NCI-H2196 (cell line): ENCODE measurements at regions not wholly inside any gene's neighbourhood (a gene's known extent, or its start where the extent isn't known, plus 50 kb on each side); places are given as distances from the start of the nearest gene placed in this dataset.
"Not testable (repeated sequence)": the region's sequence is repeated elsewhere in the genome, so short reads cannot be mapped to it uniquely, and the experiment has no call there.

Experiments
- DNase-seq: peaks from one replicate; lab custom pipeline; 2025; ENCODE audit not compliant: unreplicated experiment; lab: John Stamatoyannopoulos, UW

DNA sequence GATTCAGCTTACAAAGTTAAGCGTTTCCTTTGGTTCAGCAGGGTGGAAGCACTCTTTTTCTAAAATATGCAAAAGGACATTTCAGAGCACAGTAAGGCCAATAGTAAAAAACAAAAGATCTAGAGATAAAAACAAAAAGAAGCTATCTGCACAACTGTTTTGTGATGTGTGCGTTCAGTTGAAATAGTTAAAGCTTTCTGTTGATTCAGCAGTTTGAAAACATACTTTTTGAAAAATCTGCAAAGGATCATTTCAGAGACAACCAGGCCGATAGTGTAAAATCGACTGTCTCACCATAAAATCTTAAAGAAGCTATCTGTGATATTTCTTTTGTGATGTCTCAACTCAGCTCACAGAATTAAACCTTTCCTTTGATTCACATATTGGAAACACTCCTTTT, 300.0 kb upstream of the ALG10B start:
- no peak for DNase-seq

DNA sequence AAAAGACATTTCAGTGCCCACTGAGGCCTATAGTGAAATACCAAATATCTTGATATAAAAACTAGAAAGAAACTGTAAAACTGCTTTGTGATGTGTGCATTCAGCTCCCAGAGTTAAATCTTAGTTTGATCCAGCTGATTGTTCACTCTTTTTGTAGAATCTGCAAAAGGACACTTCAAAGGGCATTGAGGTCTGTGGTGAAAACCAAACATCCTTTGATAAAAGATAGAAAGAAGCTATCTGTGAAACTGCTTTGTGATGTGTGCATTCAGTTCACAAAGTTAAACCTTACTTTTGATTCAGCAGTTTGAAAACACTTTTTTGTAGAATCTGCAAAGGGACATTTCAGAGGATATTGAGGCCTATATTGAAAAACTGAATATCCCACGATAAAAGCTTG, 290.7 kb upstream of the ALG10B start:
- DNase-seq: no peak

DNA sequence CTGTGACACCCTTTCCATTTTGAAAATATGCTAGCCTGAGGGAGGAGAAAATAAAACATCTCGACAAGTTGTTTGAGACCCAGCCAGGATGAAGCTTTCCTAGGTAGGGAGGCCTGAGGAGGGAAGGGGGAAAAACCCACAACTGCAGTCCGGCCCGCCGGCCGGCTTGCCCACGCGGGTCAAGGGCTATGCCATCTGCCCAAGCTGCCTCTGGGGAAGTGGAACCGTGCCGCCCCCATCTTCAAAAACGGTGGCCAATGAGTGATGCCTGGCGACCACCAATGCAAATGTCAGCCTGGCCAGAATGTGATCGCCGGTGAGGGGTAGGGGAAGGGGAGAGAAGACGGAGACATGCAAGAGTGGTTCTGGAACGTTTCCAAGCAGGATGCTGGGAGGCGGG, 263.5 kb upstream of the ALG10B start:
- DNase-seq: no peak

DNA sequence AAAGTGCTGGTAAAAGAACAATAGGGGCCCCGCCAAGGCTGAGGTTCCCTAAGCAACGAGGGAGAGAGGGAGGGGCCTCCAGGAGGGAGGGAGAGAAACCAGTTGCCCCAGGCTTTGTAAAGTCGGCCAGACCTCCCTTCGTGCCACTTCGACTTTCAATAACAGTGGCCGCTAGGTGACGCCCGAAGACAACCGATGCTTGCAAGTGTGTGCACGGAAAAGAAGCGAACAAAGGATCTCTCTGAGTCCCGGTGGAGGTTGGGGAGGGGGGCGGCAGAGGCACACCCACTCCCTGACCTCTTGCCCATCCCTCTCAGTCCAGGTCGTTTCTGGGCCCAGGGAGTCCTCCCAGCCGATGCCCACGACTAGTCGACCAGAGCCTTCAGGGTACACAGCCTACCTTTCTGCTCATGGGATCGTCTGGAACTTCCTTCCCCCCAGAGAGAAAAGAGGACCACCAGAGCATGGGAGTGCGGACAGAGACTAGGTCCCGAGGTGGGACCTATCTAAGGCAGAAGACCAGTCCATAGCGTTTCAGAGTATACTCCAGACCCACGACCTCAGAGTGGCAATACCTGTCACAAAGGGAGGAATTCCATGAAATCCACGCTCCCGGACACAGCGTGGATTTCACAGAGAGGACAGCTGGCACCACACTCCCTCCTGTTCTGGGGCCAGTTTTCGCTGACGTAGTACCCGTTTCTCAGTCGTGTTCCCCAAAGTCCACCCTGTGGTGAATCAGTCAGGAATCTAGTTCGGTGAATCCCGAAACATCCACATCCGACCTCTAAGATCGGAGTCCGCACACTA, 262.7 kb upstream of the ALG10B start:
- no peak for DNase-seq

DNA sequence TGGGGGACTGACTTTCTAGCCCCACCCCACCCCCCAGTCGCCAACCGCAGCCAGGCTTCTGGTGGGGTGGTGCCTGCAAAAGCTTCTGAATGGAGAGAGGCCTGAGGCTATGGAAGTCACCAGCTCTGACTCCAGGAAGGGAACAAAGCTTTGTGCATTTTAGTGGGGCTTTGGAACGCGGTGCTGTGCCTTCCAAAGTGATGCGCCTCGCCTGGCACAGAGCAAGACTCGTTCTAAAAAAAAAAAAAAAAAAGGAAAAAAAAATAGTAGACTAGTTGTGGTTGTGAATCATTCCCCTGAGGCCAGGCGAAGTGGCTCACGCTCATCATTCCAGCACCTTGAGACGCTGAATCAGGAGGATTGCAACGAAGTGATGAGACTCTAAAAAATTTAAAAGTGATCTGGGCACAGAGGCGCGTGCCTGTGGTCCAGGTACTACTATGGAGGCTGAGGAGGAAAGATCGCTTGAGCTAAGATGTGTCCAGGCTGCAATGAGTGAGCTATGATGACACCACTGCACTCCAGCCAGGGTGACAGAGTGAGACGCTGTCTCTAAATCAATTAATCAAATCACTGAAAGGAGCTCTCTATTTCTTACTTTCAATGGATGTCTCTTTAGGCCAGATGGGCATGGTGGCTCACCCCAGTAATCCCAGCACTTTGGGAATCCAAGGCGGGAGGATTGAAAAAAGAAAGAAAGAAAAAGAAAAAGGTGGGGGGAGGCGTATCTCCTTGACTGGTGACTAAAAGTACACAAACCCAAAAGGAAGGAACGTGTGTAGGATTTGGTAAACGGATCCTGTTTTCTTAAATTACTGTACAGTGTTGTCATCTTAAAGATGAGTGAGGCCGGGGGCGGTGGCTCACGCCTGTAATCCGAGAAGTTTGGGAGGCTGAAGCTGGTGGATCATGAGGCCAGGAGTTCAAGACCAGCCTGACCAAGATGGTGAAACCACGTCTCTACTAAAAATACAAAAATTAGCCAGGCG, 259.6 kb upstream of the ALG10B start:
- no peak for DNase-seq

DNA sequence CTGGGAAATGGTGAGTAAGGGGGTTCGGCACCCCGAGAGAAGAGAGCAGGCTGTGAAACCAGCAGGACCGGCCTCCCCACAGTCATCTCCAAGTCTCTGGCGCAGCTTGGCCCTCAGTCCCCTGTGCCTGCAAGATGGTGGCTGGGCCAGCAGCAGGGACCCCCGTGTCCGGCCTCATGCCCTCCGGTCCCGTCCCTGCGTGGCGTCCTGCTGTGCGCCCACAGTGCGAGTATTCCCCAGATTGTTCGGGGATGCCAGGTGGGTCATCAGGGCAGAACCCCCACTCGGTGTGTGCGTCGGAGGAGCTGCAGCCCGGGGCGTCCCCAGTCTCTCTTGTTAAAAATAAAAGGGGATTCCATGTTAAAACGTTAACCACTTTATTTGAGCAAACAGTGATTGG, 216.9 kb upstream of the ALG10B start:
- DNase-seq: no peak

GRCh38 chr12:38101753-38102152, 214.8 kb upstream of the ALG10B start:
- DNase-seq: no peak

DNA sequence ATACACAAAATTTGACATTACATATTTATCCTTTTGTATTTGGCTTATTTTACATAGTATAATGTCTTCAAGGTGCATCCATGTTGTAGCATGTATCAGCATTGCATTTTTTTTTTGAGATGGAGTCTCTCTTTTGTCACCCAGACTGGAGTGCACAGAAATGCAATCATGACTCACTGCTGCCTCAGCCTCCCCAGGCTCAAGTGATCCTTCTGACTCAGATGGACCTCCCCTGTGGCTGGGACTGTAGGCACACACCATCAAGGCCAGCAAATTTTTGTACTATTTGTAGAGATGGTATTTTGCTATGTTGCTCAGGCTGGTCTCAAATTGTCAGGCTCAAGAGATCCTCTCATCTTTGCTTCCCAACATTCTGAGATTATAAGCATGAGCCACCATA, 214.4 kb upstream of the ALG10B start:
- DNase-seq: no peak

DNA sequence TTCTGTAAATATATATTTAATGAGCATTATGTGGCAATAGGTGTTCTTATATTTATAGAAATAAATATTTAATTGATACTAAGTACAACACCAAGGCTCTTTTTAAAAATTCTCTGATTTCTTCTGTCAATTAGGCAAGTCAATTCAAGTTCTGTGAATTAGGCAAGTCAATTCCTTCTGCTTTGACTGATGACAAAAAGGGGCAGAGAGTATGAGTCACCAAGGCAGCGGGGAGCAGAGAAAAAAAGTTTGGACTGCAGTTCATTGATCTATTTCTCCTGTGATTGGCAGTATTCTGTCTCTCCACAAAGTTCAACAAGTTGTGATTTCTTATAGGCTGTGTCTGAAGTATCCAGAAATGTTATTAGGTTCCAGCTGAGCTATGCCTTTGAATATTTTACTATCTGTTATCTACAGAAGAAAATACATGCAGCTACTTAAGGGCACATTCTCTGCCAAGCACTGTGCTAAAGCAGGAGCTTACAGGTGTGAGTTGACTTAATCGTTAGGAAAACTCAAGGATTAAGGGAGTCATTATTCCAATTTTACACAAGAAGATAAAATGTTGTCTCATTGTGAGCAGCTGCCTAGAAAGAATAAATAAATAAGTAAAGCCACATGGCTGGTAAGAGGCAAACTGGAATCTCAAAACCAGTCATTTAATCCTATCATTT, 206.4 kb upstream of the ALG10B start:
- DNase-seq: no peak

- no peak for DNase-seq
These were observed 202.6 kb upstream of the ALG10B start for GRCh38 chr12:38113991-38114390.

- no peak for DNase-seq
These were observed 199.6 kb upstream of the ALG10B start for GRCh38 chr12:38116968-38117367.

DNA sequence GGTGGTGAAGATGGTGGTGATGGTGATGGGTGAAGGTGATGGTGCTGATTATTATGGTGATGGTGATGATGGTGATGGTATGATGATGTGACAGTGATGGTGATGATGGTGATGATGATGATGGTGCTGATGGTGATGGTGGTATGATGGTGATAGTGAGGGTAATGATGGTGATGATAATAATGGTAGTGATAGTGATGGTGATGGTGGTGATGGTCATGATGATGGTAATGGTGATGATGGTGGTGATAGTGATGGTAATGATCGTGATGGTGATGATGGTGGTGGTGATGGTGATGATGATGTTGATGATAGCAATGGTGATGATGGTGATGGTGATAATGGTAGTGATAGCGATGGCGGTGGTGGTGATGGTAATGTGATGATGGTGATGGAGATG, 197.9 kb upstream of the ALG10B start:
- DNase-seq: no peak

GRCh38 chr12:38120438-38120837, 196.1 kb upstream of the ALG10B start:
- DNase-seq: no peak

DNA sequence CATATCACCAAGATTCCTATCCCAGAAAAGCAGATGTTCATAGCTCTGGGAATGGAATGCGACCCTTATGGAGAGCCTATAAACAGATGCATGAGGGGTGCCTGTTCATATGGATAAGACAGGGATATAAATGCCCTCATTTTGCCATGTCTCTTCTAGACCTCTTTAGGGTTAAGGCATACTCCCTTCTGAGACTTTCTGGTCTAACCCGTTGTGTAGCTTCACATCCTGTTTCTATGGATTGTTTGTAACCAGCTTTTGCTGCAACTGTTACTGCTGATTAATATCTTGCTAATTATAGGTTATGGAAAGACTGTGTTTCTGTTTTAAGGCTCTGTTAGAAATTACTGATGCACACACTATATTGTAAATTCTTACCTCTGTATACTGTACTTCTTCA, 193.5 kb upstream of the ALG10B start:
- DNase-seq: not testable (repeated sequence)

DNA sequence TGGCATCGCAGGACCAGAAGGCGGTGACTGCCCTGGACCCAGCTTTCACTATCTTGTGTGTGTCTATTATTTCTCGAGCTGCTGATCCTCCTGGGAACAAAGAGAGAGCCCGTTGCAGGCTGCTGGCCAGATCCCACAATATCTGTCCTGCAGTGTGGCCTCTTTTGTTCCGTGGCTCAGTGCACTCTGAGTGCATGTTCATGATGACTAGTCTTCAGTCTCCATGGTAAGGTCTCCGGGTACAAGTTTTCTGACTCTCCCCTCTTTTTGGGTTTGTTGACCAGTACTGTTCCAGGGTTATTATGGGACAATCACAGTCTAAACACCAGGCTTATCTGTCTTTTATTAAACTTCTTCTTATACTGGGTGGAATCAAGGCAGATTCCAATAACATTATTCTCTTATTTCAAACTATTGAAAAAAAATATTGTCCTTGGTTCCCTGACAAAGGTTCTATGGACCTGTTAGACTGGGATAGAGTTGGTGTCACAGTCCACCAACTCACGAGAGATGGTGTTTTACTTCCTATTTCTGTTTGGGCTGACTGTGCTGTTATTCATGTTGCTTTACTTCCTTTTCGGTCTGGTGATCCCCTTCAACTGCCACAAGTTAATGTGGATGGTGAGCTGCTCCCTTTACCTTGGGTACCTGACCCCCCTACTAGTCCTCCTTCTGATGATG, 192.9 kb upstream of the ALG10B start:
- no peak for DNase-seq

GRCh38 chr12:38124247-38125012, 192.1 kb upstream of the ALG10B start:
- no peak for DNase-seq

DNA sequence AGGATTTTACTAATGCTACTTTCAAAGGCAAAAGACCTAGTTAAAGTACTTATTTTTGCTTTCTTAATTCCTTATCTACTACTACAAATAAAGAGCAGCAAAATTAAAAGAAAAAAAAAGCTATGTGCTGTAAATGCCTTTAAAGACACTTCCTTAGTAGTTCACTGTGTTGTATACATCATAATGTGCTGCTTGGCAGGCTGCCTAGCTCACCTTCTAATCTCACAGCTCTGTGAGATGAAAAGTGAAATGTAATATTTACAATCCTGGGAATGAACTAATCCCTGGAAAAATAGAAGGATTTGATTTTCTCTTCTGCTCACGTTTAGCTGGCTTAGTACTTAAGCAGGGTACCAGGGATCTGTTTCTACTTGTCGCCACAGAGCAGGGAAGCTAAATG, 184.4 kb upstream of the ALG10B start:
- no peak for DNase-seq

DNA sequence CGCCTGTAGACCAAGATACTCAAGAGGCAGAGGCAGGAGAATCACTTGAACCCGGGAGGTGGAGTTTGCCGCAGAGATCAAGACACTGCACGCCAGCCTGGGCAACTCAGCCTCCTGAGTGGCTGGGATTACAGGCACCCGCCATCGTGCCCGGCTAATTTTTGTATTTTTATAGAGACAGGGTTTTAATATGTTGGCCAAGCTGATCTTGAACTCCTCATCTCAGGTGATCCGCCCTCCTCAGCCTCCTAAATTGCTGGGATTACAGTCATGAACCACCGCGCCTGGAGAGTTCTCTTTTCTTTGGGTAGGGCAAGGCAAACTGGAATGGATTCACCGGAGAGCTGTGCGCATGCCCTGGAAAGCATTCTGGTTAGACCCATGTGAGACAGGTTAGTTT, 179.3 kb upstream of the ALG10B start:
- no peak for DNase-seq

GRCh38 chr12:38137716-38138115, 178.9 kb upstream of the ALG10B start:
- DNase-seq: no peak
